NCI-H345 treated with DMSO at 0.1 percent for 48 hours (cell line): ENCODE measurements at regions not wholly inside any gene's neighbourhood (a gene's known extent, or its start where the extent isn't known, plus 50 kb on each side); places are given as distances from the start of the nearest gene placed in this dataset.
"Not testable (repeated sequence)": the region's sequence is repeated elsewhere in the genome, so short reads cannot be mapped to it uniquely, and the experiment has no call there.

Experiments used
- DNase-seq: peaks from one replicate; lab custom pipeline; 2025; ENCODE audit not compliant: unreplicated experiment; lab: John Stamatoyannopoulos, UW

DNA sequence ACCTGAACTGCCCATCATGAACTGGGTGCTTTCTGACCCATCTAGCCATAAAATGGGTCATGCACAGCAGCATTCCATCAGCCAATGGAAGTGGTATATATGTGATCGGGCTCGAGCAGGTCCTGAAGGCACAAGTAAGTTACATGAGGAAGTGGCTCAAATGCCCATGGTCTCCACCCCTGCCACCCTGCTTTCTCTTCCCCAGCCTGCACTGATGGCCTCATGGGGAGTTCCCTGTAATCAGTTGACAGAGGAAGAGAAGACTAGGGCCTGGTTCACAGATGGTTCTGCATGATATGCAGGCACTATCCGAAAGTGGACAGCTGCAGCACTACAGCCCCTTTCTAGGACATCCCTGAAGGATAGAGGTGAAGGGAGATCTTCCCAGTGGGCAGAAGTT lies 209.9 kb upstream of the HES1 start:
- not testable (repeated sequence) for DNase-seq

DNA sequence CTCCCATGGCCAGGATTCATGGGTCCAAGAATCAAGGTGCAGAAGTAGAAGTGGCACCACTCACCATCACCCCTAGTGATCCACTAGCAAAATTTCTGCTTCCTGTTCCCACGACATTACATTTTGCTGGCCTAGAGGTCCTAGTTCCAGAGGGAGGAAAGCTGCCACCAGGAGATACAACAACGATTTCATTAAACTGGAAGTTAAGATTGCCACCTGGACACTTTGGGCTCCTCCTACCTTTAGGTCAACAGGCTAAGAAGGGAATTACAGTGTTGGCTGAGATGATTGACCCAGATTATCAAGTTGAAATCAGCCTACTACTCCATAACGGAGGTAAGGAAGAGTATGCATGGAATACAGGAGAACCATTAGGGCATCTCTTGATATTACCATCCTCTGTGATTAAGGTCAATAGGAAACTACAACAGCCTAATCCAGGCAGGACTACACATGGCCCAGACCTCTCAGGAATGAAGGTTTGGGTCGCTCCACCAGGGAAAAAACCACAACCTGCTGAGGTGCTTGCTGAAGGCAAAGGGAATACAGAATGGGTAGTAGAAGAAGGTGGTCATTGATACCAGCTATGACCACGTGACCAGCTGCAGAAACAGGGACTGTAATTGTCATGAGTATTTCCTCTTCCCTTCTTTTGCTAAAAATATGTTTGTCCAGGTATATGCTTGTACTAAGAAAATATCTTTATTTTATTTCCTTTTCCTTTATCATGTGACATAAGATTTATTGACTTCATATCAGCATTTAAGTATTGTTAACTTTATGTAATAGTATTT lies 208.3 kb upstream of the HES1 start:
- not testable (repeated sequence) for DNase-seq

DNA sequence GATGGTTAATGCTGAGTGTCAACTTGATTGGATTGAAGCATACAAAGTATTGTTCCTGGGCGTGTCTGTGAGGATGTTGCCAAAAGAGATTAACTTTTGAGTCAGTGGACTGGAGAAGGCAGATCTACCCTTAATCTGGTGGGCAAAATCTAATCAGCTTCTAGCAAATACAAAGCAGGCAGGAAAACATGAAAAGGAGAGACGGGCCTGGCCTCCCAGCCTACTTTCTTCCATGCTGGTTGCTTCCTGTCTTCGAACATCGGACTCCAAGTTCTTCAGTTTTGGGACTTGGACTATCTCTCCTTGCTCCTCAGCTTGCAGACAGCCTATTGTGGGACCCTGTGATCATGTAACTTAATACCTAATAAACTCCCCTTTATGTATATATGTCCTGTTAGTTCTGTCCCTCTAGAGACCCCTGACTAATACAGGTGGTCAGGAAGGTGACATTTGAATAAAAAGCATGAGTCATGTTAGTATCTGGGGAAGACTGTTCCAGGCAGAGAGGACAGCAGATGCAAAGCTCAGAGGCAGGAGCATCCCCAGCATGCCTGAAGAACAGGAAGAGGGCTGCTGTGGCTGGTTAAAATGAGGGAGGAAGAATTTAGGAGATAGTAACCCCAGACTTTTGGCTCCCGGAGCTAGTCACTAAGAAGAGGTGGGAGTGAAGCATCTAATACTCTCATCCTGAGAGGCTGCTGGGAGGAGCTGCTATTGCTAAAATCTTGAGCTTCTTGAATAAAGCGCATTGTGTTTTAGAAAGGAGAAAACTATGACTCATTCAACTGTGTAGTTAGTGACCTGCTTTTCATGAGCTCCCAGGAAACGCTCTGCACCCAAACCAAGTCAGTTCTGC lies 207.4 kb upstream of the HES1 start:
- DNase-seq = no peak

DNA sequence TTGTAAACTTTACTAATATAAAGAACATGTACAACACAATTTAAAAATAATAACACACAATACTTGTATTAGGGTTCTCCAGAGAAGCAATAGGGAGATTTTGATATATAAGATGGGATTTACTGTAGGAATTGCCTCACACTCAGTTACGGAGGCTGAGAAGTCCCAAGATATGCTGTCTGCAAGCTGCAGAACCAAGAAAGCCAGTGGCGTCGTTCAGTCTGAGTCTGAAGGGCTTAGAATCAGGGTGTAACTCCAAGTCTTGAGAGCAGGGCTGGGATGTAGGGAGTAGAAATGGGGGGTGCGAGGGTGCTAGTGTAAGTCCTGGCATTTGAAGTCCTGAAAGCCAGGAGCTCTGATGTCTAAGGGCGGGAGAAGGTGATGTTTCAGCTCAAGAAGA lies 206.6 kb upstream of the HES1 start:
- DNase-seq = no peak

DNA sequence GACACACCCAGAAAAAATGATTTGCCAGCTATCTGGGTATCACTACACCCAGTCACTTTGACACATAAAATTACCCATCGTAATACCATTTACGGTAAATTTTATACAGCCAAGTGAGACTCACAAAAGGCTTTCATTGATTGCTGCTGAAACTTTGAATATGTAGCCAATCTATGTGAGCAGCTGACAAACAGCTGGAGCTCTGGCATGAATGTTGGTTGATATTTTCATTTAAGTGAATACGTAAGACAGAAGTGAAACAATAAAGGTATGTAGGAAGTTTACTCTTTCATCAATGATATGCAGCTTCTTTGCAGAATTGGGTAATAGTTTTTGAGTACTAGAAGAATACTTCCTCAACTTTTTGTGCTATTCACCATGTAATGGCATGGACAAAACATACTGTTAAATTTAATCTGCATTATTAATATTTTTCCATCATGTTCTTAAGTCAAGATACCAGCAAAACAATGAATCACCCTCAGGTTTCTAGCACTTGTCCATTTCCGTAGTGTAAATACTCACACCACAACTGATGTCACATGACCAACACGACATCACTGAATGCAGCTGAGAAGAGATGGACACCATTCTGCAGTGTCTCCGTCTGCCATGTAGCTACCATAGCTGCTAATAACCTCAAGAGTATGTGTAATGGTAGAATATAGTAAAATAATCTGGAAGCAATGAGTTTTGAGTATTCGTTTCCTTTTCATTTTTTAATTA lies 205.9 kb upstream of the HES1 start:
- no peak for DNase-seq

DNA sequence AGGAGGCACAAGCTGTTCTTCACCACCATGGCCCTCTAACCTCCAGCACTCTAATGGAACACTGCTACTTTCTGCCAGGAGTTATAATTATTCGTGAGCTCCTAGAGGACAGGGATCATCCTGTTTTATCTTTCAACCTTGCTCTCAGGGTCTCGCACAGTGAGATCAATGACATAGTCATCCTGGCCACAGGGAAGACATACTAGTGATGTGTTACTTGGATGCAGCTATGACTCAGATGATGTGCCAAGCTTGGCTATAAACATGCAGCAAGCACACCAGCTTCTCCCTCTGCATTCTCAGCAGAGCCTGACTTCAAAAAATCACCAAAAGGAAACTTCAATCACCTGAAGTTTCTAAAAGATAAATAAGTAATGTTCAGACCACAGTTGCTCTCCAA lies 203.8 kb upstream of the HES1 start:
- DNase-seq = no peak

DNA sequence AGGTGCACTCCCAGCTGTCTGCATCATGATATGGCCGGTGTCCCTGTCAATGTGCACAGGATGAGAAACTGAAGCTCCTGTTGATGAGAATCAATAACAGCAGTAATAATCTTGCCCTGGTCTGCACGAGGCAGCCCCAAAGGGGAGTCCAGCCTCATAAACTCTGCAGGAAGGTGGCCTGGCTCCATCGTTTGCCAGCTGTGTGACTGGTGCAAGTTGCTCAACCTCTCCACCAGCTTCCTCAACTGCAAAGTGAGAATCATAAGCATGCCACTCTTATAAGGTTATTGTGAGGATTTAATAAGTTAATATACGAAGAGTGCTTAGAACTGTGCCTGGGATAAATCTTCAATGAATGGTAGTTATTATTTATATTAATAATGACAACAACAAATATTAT lies 203.4 kb upstream of the HES1 start:
- DNase-seq = no peak

DNA sequence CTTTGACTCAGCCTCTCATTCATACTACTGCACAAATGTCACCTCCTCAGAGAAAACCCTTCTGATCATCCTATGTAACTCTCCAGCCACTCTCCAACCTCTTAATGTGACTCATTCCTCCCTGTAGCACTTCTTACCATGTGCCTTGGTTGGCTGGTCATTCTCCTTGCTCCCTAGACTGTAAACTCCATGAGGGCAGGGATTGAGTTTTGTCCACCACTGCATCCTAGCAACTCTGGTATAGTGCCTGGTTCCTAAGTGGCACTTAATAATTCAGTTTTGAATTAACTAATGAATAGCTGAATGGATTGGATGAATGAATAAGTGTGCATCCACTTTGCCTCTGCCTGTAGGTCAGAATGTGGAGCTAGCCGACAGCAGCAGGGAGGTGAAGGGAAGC lies 202.5 kb upstream of the HES1 start:
- DNase-seq = no peak

DNA sequence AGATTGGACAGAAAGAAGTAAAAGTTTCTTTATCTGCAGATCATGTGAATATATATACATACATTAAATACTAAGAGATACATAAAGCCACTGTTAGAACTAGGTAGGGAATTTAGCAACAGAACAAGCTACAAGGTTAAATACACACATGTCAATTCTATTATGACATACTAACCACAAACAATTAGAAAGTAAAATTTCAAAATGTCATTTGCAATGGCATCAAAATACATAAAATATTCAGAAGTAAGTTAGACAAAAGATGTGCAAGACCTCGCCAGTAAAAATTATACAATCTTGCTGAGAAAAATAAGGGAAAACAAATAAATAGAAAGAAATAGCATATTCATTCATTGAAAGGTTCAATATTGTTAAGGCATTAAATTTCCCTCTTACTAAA lies 200.0 kb upstream of the HES1 start:
- no peak for DNase-seq

DNA sequence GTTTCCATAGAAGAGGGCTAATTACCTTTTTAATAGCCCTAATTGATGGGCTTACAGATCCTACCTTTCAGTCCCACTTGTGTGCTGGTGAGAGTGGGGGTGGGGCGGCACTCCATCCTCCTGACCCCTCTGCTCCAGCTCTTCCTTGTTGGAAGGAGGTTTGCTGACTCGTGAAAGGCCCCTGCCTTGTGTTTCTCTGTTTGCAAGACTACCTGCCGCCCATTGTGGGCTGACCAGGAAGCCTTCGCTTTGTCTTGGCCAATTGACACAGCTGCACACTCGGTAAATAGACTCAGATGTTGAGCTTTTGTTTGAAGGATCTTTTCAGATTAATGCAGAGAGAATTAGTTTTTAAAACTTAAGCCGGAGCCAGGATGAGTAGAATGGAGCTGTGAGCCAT lies 197.3 kb upstream of the HES1 start:
- DNase-seq = peak; percentile 73

DNA sequence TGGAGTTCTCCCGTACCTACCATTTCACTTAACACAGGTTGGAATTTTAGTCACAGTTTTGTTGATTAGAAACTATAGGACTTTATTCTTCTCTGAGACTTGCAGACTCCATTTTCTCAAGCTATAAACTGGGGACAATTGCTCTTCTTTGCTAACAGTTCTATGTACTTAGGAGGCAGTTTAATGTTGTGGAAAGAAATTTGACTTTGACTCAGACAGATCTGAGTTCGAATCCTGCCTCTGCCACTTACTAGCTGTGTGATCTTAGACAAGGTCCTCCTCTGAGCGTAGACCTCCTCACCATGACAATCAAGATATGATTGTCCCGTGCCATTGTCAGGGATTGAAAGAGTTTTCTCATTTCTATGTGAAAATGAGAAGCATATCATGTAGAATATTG lies 196.4 kb upstream of the HES1 start:
- no peak for DNase-seq

DNA sequence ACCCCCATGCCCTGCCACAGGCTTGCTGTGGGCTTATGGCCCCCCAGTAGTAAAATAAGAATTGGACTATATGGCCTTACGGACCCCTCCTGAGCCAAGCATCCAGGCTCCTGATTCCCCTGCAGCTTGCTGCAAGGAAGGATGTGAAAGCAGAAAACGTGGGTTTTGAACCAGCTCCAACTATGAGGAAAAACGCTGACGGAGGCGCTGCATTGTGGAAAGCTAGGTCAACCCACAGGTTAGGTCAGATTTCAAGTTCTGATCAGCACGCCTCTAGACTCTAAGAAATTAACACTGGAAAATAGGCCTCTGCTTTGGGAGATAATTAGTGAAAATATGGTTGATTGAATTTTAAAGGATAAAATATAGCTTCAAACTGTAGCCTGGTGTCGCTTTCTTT lies 195.4 kb upstream of the HES1 start:
- no peak for DNase-seq

DNA sequence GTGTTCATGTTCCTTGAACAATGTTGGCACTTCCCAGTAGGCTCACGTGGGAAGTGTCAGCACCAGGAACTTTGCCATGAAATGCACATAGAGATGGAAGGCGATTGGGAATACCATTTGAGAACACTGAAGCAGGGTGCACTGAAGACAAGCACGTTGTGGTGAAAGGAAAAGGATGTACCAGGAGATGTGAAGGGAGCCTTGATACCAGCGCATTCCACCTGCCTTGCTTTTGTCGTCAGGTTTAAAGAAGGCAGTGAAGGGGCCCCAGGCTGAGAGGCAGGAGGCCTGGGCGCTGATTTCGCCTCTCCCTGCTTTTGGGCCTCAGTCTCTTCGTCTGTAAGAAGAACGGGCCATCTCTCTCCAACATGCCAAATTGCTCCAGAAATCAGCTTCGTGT lies 194.5 kb upstream of the HES1 start:
- no peak for DNase-seq

DNA sequence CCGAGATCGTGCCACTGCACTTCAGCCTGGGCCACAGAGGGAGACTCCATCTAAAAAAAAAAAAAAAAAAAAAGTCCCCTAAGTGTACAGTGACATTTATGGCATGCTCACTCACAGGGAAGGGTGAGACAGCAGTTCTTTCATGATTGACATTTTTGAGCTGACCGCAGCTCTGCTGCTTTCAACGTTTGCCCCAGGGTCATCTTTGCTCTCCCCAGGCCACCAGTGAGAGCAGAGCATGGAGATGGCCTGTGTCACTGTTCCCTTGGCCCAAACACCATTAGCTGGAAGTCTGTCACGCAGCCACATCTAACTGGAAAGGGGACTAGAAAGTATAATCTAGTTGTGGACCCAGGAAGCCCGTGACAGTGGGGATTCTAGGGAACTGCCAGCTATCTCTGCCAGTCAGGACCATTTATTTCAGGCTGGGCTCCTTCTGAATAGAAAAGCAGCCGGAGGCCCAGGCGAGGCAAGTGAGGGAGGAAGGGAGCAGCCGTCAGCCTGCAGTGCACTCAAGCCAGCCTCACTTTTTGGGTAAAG lies 193.4 kb upstream of the HES1 start:
- no peak for DNase-seq

DNA sequence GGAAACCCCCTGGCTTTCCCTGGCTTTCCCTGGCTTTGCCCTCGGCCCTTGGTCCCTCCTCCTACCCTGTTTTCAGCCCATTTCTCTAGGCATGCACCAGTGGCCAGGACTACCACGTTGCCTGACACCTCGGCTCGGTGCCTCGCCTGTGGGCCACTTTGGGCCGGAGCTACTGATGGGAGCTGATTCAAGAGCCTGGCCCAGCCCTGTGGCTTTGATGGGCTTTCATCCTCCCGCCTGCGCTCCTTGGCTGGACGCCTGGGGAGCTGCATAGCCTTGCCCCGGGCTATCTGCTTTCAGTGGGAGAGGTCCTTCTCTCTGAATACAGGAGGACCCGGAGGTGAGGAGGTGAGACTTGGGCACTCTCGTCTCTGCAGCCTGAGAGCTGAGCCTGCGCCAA lies 192.7 kb upstream of the HES1 start:
- DNase-seq = no peak

DNA sequence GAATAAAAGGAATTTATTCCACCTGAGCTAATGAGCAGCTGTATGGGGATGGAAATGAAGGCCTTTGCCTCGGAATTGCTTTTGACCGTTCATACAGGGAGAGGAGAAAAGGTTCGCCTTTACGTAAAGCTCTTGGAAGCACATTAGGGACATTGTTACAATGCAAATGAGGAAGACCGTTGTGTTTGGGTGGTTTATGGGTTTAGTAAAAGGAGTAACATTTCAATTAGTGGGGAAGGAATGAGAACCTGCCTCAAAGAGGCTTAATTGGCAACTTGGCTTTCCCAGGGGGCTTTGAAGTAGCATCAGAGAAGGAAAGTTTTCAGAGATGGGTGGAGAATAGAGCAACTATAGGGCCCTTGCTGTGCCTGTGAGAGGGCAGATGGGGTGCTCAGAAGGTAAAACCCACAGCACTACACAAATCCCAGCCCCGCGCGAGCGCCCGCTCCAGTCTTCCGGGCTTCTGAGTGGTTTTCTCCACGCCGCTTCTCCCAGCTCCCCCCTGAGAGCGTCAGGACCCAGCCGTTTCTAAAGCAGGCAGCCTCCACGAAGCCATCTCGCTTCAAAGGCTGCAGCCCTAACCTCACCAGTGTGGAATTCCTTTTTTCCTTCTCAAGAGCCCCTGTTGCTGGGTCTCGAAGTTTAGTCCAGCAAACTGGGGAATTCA lies 192.0 kb upstream of the HES1 start:
- DNase-seq = no peak

DNA sequence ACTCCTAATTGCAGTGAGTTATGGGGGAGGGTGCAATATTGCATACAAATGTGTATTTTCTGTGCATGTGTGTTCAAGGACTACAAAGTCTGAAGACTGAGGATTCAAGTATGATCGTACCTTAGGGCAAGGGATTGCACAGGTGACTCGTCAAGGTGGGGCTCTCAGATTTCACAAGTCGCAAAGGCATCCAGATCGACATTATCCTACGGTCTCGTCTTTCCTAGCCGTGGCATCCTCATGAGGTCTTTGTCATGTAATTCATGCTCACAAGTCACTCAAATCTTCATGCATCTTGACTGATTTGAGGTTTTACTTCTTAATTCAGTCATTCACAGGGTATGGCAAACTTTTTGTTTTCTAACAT lies 191.4 kb upstream of the HES1 start:
- no peak for DNase-seq

DNA sequence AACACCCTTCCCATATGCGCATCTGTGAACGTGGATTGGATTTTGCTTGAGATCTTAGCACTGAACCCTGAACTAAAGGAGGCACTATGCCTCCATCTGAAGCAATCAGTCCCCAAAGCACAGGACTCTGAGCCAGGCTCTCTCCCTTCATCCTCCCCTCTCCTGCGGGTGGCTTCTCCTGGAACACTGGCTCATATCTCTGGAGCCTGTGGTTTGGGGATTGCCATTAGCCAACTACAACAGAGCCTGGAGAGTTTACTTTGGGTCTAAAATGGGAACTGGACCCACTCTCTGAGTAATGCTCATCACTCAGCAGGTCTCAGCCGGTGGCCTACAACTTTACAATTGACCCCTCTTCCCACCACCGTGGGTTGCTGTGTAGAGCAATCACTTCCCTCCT lies 190.8 kb upstream of the HES1 start:
- DNase-seq = no peak

DNA sequence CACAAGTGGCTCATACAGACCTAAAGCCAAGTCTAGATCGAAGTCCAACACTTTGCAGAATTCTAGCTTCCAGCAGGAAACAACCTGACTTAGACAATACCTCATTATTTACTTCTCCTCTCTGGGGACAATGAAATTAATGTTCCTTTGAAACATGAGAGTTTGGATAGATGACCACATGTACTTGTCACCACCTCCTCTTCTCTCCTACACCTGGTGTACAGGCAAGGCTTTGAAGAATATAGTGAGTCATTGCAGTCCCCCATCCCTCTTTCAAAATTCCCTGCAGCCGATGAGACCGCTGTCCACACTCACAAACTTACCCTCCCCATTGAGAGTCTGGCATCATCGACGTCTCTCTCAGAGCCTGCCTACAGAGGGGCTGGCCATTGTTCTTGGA lies 189.0 kb upstream of the HES1 start:
- peak; percentile 97 for DNase-seq

DNA sequence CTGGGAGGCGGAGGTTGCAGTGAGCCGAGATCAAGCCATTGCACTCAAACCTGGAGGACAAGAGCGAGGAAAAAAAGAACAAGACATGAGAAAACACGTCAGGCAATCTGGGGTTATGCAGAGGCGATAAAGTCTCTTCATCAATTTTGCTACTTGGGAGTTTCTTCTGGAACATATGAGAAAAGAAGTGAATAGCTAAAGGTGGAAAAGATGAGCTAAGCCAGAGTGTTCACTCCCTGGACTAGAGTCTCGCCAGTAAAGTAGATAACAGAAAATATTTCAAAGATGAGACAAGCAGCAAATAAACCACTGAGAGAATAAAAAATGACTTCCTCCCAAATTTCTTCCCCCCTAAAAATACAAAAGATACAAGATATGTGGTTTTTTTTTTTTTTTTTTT lies 188.4 kb upstream of the HES1 start:
- DNase-seq = no peak

DNA sequence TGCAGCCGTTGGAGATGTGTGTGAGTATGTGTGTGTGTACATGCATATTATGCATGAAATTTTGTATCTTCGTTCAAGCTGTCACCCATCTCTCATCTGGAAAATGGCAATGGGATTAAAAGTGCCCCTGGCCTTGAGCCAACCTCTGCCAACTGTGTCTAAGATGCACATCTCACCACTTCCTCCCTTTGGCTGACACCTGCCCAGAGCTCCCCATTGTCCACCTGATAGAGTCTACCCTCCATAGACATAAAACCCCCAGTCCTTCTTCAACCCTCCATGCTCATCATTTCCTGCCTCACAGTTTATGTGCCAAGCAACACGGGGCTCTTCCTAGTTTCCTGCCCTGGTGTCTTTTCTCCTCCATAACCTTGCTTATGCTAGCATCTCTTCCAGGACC lies 187.5 kb upstream of the HES1 start:
- no peak for DNase-seq
